NT2/D1 (cell line): ENCODE measurements at regions not wholly inside any gene's neighbourhood (a gene's known extent, or its start where the extent isn't known, plus 50 kb on each side); places are given as distances from the start of the nearest gene placed in this dataset.

Experiments used
- YY1 ChIP-seq: IDR thresholded peaks from 2 replicates; pipeline ENCODE4 v1.6.1; 2011; ENCODE audit not compliant: insufficient read length, insufficient read depth
- ZNF274 ChIP-seq: IDR thresholded peaks from 2 replicates; pipeline ENCODE4 v1.6.1; 2011; ENCODE audit warnings: mild to moderate bottlenecking, low read depth, low read length

DNA sequence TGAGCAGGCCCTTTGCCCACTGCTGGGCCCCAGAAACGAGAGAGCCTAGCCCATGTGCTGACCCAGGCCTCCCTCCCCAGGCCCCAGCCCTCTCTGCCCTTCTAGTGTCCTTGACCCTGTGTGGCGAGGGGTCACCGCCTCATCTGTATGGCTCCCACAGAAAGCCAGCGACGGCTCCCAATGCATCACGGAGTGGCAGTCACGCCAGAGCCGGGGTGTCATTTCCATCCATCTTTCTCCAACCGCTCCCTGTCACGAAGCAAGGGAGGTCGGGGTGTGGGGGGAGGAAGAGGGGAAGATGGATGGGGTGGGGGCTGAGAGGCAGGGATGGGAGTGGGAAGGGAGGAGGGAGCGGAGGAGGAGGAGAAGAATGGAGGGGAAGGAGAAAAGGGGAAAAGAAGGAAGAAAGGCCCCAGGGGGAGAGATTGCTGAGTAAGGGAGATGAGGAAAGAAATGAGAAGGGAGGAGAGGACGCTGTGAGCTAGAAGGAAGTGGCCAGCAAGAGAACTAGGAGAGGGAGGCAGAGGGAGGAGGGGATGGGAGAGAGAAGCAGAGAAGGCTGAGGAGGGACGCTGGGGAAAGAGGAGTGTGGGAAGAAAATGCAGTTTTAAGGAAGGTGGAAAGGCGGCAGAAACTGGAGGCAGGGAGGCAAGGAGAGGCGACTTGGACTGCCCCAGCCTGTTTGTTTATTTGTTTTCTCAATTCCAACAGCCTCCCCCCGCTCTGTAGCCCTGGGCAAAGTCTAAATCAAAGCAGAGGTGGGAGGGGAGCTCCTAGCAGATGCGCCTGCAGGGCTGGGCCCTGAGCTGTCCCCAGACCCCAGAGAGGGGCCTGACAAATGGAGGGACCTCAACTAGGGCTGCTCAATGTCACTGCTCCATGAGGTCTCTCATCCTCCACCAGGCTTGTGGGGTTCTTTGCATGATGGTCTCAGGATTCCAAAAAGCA is 75.5 kb upstream of the LHX5 start:
- TF ChIP-seq YY1, result no peak
- TF ChIP-seq ZNF274, result no peak
